H9 (cell line): ENCODE measurements at regions not wholly inside any gene's neighbourhood (a gene's known extent, or its start where the extent isn't known, plus 50 kb on each side); places are given as distances from the start of the nearest gene placed in this dataset.
"Not testable (repeated sequence)": the region's sequence is repeated elsewhere in the genome, so short reads cannot be mapped to it uniquely, and the experiment has no call there.

Source experiments
- DNase-seq: peaks from one replicate; pipeline ENCODE4 v3.0.0-alpha.2; 2017
- H2AFZ ChIP-seq: one replicate; pipeline ENCODE4 v1.6.1; 2013; ENCODE audit warnings: mild to moderate bottlenecking, low read length, control low read depth, moderate library complexity
- H2AK5ac ChIP-seq: 2 replicates; pipeline ENCODE4 v1.6.1; 2013; ENCODE audit warnings: low read length, control low read depth, mixed read lengths; ENCODE audit not compliant: insufficient read length
- H2BK120ac ChIP-seq: one replicate; pipeline ENCODE4 v1.6.1; 2013; ENCODE audit warnings: low read depth, mild to moderate bottlenecking, low read length, control low read depth, inconsistent platforms; ENCODE audit not compliant: poor library complexity, severe bottlenecking
- H2BK12ac ChIP-seq: 2 replicates; pipeline ENCODE4 v1.6.1; 2013; ENCODE audit warnings: low read length, control low read depth, mixed read lengths, low read depth; ENCODE audit not compliant: insufficient read length
- H2BK15ac ChIP-seq: 2 replicates; pipeline ENCODE4 v1.6.1; 2013; ENCODE audit warnings: low read depth, low read length, control low read depth
- H2BK20ac ChIP-seq: one replicate; pipeline ENCODE4 v1.6.1; 2013; ENCODE audit warnings: low read depth, mild to moderate bottlenecking, low read length, control low read depth, inconsistent platforms; ENCODE audit not compliant: poor library complexity, severe bottlenecking
- H2BK5ac ChIP-seq: 2 replicates; pipeline ENCODE4 v1.6.1; 2013; ENCODE audit warnings: low read length, control low read depth, mixed read lengths; ENCODE audit not compliant: insufficient read length
- H3K14ac ChIP-seq: 2 replicates; pipeline ENCODE4 v1.6.1; 2013; ENCODE audit warnings: low read length, control low read depth; ENCODE audit not compliant: insufficient read depth
- H3K18ac ChIP-seq: 2 replicates; pipeline ENCODE4 v1.6.1; 2013; ENCODE audit warnings: low read depth, mild to moderate bottlenecking, mixed read lengths, low read length, control low read depth; ENCODE audit not compliant: insufficient read length
- H3K23ac ChIP-seq: 2 replicates; pipeline ENCODE4 v1.6.1; 2013; ENCODE audit warnings: low read length, control low read depth, mixed read lengths, low read depth; ENCODE audit not compliant: insufficient read length
- H3K23me2 ChIP-seq: 2 replicates; pipeline ENCODE4 v1.6.1; 2013; ENCODE audit warnings: low read depth, mild to moderate bottlenecking, mixed read lengths, low read length, control low read depth; ENCODE audit not compliant: insufficient read length, poor library complexity, severe bottlenecking
- H3K27ac ChIP-seq: 2 replicates; pipeline ENCODE4 v1.5.1; 2013; ENCODE audit warnings: low read length, control low read depth, mixed read lengths, low read depth; ENCODE audit not compliant: insufficient read length
- H3K27me3 ChIP-seq: 2 replicates; pipeline ENCODE4 v1.6.1; 2013; ENCODE audit warnings: low read length, control low read depth, inconsistent platforms; ENCODE audit not compliant: insufficient read depth
- H3K4ac ChIP-seq: 2 replicates; pipeline ENCODE4 v1.6.1; 2013; ENCODE audit warnings: low read depth, mild to moderate bottlenecking, control low read depth, inconsistent platforms, low read length, moderate library complexity
- H3K4me1 ChIP-seq: 2 replicates; pipeline ENCODE4 v1.6.1; 2013; ENCODE audit warnings: low read length, control low read depth, inconsistent platforms; ENCODE audit not compliant: insufficient read depth
- H3K4me2 ChIP-seq: 2 replicates; pipeline ENCODE4 v1.6.1; 2013; ENCODE audit warnings: low read length, control low read depth, mixed read lengths; ENCODE audit not compliant: insufficient read length, insufficient read depth
- H3K56ac ChIP-seq: 2 replicates; pipeline ENCODE4 v1.6.1; 2013; ENCODE audit warnings: low read depth, mild to moderate bottlenecking, mixed read lengths, low read length, control low read depth; ENCODE audit not compliant: insufficient read length
- H3K79me1 ChIP-seq: 2 replicates; pipeline ENCODE4 v1.6.1; 2013; ENCODE audit warnings: low read depth, mild to moderate bottlenecking, moderate library complexity, low read length, control low read depth, inconsistent platforms; ENCODE audit not compliant: insufficient read depth, poor library complexity, severe bottlenecking
- H3K79me2 ChIP-seq: 2 replicates; pipeline ENCODE4 v1.6.1; 2013; ENCODE audit warnings: low read length, control low read depth, inconsistent platforms; ENCODE audit not compliant: insufficient read depth
- H3K9ac ChIP-seq: 2 replicates; pipeline ENCODE4 v1.6.1; 2013; ENCODE audit warnings: low read length, control low read depth, mixed read lengths; ENCODE audit not compliant: insufficient read length; ENCODE audit errors: extremely low read depth
- H3K9me3 ChIP-seq: one replicate; pipeline ENCODE4 v1.6.1; 2013; ENCODE audit warnings: low read depth, low read length, inconsistent platforms; ENCODE audit not compliant: control insufficient read depth
- H3T11ph ChIP-seq: one replicate; pipeline ENCODE4 v1.6.1; 2013; ENCODE audit warnings: mild to moderate bottlenecking, low read length, control low read depth, inconsistent platforms
- H4K20me1 ChIP-seq: one replicate; pipeline ENCODE4 v1.6.1; 2013; ENCODE audit not compliant: control insufficient read depth, insufficient read length, insufficient read depth
- H4K5ac ChIP-seq: 2 replicates; pipeline ENCODE4 v1.6.1; 2013; ENCODE audit warnings: low read depth, mild to moderate bottlenecking, mixed read lengths, low read length, control low read depth; ENCODE audit not compliant: insufficient read length
- H4K8ac ChIP-seq: replicated peaks from 2 replicates; pipeline ENCODE4 v1.6.1; 2013; ENCODE audit warnings: low read length, control low read depth, mixed read lengths, low read depth; ENCODE audit not compliant: insufficient read length
- H4K91ac ChIP-seq: 2 replicates; pipeline ENCODE4 v1.6.1; 2013; ENCODE audit warnings: low read depth, mild to moderate bottlenecking, moderate library complexity, mixed read lengths, low read length, control low read depth; ENCODE audit not compliant: insufficient read length
- H3K27ac Mint-ChIP-seq, 3 experiments: 2 replicates in 2 of 3; 3 replicates in 1 of 3; pipeline ENCODE4 v1.8.0; 2020 to 2021; ENCODE audit warnings: mixed read lengths in 3 of 3, mild to moderate bottlenecking in 1 of 3, moderate library complexity in 1 of 3
- H3K27me3 Mint-ChIP-seq: 2 replicates; pipeline ENCODE4 v1.8.0; 2021; ENCODE audit warnings: low read depth, mild to moderate bottlenecking, moderate library complexity, mixed read lengths
- H3K36me3 Mint-ChIP-seq, 3 experiments: 2 replicates in 2 of 3; 3 replicates in 1 of 3; pipeline ENCODE4 v1.8.0; 2020 to 2021; ENCODE audit warnings: low read depth in 3 of 3, mixed read lengths in 3 of 3; ENCODE audit not compliant: insufficient read depth in 1 of 3
- H3K4me1 Mint-ChIP-seq, 2 experiments: 2 replicates each; pipeline ENCODE4 v1.8.0; 2020; ENCODE audit warnings: mixed read lengths in 2 of 2
- H3K4me3 Mint-ChIP-seq, 2 experiments: 2 replicates in 1 of 2; 3 replicates in 1 of 2; pipeline ENCODE4 v1.8.0; 2020 to 2021; ENCODE audit warnings: mild to moderate bottlenecking in 2 of 2, mixed read lengths in 2 of 2, moderate library complexity in 1 of 2
- H3K9me3 Mint-ChIP-seq, 2 experiments: 2 replicates in 1 of 2; 3 replicates in 1 of 2; pipeline ENCODE4 v1.8.0; 2020; ENCODE audit warnings: mild to moderate bottlenecking in 2 of 2, mixed read lengths in 2 of 2, moderate library complexity in 1 of 2
- WGBS: extraction: QIAGEN DNeasy Blood & Tissue Kit; methylation state at CpG from one replicate; pipeline ENCODE4 v1.1.7; 2013; ENCODE audit warnings: missing lambda C conversion rate, low lambda C conversion rate, mixed read lengths; ENCODE audit not compliant: insufficient read length; ENCODE audit errors: extremely low coverage; 5-methylcytosine and 5-hydroxymethylcytosine counted together
- TF ChIP-seq, protein P1 (sequence below): fragments of 200-600 bp; sonication (generic); conservative IDR thresholded peaks from 3 replicates; pipeline ENCODE4 v1.8.0; 2021; ENCODE audit warnings: antibody characterized with exemption, mild to moderate bottlenecking

DNA sequence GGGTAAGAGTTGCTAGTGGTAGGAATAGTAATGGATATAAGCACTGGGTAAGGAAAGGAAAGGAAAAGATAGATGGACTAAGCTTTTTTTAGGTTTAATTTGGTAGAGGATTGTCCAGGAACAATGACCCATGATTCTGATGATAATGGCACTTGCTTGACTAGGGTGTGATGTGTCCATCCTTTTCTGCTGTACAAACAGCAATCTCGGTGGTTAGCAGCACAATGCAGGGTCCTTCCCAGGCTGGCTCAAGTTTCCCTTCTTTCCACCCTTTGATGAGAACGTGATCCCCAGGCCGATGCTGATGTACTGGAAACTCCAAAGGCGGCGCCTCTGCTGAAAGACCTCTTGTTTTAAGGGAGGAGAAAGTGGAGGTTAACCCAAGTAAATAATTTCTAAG, 105.3 kb downstream of the TMEM167A start:
- no peaks in the 10 kb centered on the region for H3K79me2 ChIP-seq
- H3K4me3 Mint-ChIP-seq: no peak overlapping the region

DNA sequence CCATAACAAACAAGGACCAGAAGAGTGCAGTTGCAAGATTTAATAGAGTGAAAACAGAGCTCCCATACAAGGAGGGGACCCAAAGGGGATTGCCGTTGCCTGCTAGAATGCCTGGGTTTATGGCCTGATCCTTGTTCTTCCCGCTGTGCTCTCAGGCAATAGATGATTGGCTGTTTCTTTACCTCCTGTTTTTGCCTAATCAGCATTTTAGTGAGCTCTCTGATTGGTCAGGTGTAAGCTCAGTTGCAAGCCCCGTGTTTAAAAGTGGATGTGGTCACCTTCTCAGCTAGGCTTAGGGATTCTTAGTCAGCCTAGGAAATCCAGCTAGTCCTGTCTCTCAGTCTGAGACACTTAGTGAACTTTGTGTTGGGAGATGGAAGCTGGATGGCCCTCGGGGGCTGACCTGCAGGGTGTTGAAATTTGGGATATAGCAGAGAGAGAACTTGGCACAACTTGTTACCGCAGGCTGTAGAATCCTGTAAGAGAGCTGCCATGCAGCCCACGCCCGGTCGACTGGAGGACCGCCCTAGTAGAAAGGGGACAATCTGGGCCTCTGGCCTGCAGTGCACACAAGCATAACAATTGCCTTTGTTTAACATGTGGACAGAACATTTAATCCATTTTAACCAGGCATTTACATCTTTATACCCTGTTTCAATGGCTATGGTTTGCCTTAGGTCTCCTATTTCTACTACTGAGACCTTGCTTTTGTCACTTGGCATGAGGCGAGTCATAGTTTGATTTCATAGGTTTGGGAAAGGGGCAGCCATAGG, 106.0 kb downstream of the TMEM167A start:
- H2BK20ac ChIP-seq, H4K8ac ChIP-seq, H2BK15ac ChIP-seq, H4K5ac ChIP-seq, H4K91ac ChIP-seq, H3K23me2 ChIP-seq, H4K20me1 ChIP-seq, H3K4me1 ChIP-seq, H3K4me2 ChIP-seq, H3K27me3 Mint-ChIP-seq, H3T11ph ChIP-seq, H2BK5ac ChIP-seq, H3K27ac ChIP-seq, H2AK5ac ChIP-seq, H2BK120ac ChIP-seq, H3K4me3 Mint-ChIP-seq, DNase-seq, H3K79me1 ChIP-seq, H3K14ac ChIP-seq, H3K56ac ChIP-seq, H3K79me2 ChIP-seq, H3K9ac ChIP-seq, H3K27me3 ChIP-seq, H3K18ac ChIP-seq, H3K4ac ChIP-seq, H3K23ac ChIP-seq, H2AFZ ChIP-seq, H2BK12ac ChIP-seq: not testable (repeated sequence)
- Mint-ChIP-seq H3K27ac (peak overlapping the region in 2 of 3 experiments; percentile 35 to 55; a peak in 4 of 7 replicates), H3K4me1 (peaks cover 37 to 51% of the 10 kb centered on the region in 2 experiments), H3K9me3 (peaks cover 19 to 28% of the 10 kb centered on the region in 2 experiments), H3K36me3 (peaks cover 17 to 40% (median 19%) of the 10 kb centered on the region in 3 experiments)
- WGBS: no CpG with 5 or more reads among the region's 10 CpGs
- peaks cover 18% of the 10 kb centered on the region for H3K9me3 ChIP-seq

More for the DNA sequence above, 105.3 kb downstream of the TMEM167A start:
- Mint-ChIP-seq H3K36me3 (peaks cover 17 to 46% (median 19%) of the 10 kb centered on the region in 3 experiments), H3K27ac (peak overlapping the region in 2 of 3 experiments; percentile 35 to 55; a peak in 3 of 7 replicates), H3K4me1 (peaks cover 32 to 49% of the 10 kb centered on the region in 2 experiments), H3K27me3 (no peaks in the 10 kb centered on the region), H3K9me3 (peaks cover 21 to 31% of the 10 kb centered on the region in 2 experiments)
- H4K5ac ChIP-seq: no peak overlapping the region
- no peak overlapping the region for H3K4ac ChIP-seq
- no peak overlapping the region for H4K8ac ChIP-seq
- H3K9me3 ChIP-seq: peaks cover 24% of the 10 kb centered on the region
- no peaks in the 10 kb centered on the region for H4K20me1 ChIP-seq
- no peaks in the 10 kb centered on the region for H3K4me1 ChIP-seq
- DNase-seq: no peak
- H3K18ac ChIP-seq: no peak overlapping the region
- H3K56ac ChIP-seq: no peak overlapping the region
- H3K23ac ChIP-seq: no peak overlapping the region
- H2BK15ac ChIP-seq: no peak overlapping the region
- no peak overlapping the region for H2AFZ ChIP-seq
- H2AK5ac ChIP-seq: no peak overlapping the region
- no peak overlapping the region for H2BK120ac ChIP-seq
- TF ChIP-seq, protein P1, sequence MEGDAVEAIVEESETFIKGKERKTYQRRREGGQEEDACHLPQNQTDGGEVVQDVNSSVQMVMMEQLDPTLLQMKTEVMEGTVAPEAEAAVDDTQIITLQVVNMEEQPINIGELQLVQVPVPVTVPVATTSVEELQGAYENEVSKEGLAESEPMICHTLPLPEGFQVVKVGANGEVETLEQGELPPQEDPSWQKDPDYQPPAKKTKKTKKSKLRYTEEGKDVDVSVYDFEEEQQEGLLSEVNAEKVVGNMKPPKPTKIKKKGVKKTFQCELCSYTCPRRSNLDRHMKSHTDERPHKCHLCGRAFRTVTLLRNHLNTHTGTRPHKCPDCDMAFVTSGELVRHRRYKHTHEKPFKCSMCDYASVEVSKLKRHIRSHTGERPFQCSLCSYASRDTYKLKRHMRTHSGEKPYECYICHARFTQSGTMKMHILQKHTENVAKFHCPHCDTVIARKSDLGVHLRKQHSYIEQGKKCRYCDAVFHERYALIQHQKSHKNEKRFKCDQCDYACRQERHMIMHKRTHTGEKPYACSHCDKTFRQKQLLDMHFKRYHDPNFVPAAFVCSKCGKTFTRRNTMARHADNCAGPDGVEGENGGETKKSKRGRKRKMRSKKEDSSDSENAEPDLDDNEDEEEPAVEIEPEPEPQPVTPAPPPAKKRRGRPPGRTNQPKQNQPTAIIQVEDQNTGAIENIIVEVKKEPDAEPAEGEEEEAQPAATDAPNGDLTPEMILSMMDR: no peak
- H3K4me2 ChIP-seq: no peak overlapping the region
- no peak overlapping the region for H3K9ac ChIP-seq
- no peak overlapping the region for H2BK20ac ChIP-seq
- no peak overlapping the region for H3K27ac ChIP-seq
- H3K27me3 ChIP-seq: no peaks in the 10 kb centered on the region
- H2BK5ac ChIP-seq: no peak overlapping the region
- H3T11ph ChIP-seq: no peak overlapping the region
- no peak overlapping the region for H4K91ac ChIP-seq
- no peak overlapping the region for H3K14ac ChIP-seq
- no peak overlapping the region for H2BK12ac ChIP-seq
- WGBS: no CpG with 5 or more reads among the region's 5 CpGs
- H3K79me1 ChIP-seq: no peaks in the 10 kb centered on the region
- no peaks in the 10 kb centered on the region for H3K23me2 ChIP-seq
